ENCODE measurements at regions not wholly inside any gene's neighbourhood (a gene's known extent, or its start where the extent isn't known, plus 50 kb on each side); places are given as distances from the start of the nearest gene placed in this dataset.

DNA sequence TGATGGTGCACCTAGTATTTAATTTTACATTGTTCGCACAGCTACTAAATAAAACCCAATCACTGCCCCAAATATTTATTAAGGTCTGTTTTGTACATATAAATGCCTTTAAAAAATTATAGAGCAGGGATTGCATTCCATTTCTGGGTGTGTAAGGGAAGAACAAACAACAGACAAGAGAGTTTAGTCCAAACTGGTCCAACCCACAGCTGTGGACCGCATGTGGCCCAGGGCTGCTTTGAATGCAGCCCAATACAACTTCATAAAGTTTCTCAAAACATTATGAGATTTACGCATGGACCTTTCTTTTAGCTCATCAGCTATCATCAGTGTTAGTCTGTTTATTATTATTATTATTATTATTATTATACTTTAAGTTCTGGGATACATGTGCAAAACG is 114.8 kb upstream of the LRATD1 start:
- TF ChIP-seq GLI4 (CRISPR knock-in tag; IDR thresholded peaks at IDR 0.05; ENCODE audit: borderline replicate concordance) (no peak), RAD51 (IDR thresholded peaks at IDR 0.05; ENCODE audit: borderline replicate concordance) (no peak), AGO1 (IDR thresholded peaks at IDR 0.05; ENCODE audit: low read depth, low read length, poor library complexity, severe bottlenecking) (no peak), HDAC1 (CRISPR knock-in tag; IDR thresholded peaks at IDR 0.05) (no peak), SSRP1 (CRISPR knock-in tag; IDR thresholded peaks at IDR 0.05) (no peak), ATAD3A (CRISPR knock-in tag; IDR thresholded peaks at IDR 0.05) (no peak), SCMH1 (CRISPR knock-in tag; IDR thresholded peaks at IDR 0.05; ENCODE audit: borderline replicate concordance) (no peak), ZNF263 (CRISPR knock-in tag; IDR thresholded peaks at IDR 0.05) (no peak), POLR2A (IDR thresholded peaks at IDR 0.05; ENCODE audit: insufficient read depth in 1 of 2, low read depth in 2 of 2, low read length in 2 of 2) (no peak), JARID2 (CRISPR knock-in tag; IDR thresholded peaks at IDR 0.05; ENCODE audit: insufficient replicate concordance) (no peak), ZNF598 (CRISPR knock-in tag; IDR thresholded peaks at IDR 0.05; ENCODE audit: borderline replicate concordance) (no peak)
- TF ChIP-seq, protein P1, sequence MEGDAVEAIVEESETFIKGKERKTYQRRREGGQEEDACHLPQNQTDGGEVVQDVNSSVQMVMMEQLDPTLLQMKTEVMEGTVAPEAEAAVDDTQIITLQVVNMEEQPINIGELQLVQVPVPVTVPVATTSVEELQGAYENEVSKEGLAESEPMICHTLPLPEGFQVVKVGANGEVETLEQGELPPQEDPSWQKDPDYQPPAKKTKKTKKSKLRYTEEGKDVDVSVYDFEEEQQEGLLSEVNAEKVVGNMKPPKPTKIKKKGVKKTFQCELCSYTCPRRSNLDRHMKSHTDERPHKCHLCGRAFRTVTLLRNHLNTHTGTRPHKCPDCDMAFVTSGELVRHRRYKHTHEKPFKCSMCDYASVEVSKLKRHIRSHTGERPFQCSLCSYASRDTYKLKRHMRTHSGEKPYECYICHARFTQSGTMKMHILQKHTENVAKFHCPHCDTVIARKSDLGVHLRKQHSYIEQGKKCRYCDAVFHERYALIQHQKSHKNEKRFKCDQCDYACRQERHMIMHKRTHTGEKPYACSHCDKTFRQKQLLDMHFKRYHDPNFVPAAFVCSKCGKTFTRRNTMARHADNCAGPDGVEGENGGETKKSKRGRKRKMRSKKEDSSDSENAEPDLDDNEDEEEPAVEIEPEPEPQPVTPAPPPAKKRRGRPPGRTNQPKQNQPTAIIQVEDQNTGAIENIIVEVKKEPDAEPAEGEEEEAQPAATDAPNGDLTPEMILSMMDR (CRISPR knock-in tag; IDR thresholded peaks at IDR 0.05), result no peak

Measured in HepG2 (cell line).